Stimulated activated CD8-positive, alpha-beta memory T cell treated with anti-CD3 and anti-CD28 coated beads, Interleukin-15, amount 100 ng/mL, for 1 hour (primary cell): ENCODE measurements at regions not wholly inside any gene's neighbourhood (a gene's known extent, or its start where the extent isn't known, plus 50 kb on each side); places are given as distances from the start of the nearest gene placed in this dataset.

Source experiments
- DNase-seq: peaks from one replicate; pipeline ENCODE4 v3.0.0-alpha.2; 2020; ENCODE audit warnings: low read depth

DNA sequence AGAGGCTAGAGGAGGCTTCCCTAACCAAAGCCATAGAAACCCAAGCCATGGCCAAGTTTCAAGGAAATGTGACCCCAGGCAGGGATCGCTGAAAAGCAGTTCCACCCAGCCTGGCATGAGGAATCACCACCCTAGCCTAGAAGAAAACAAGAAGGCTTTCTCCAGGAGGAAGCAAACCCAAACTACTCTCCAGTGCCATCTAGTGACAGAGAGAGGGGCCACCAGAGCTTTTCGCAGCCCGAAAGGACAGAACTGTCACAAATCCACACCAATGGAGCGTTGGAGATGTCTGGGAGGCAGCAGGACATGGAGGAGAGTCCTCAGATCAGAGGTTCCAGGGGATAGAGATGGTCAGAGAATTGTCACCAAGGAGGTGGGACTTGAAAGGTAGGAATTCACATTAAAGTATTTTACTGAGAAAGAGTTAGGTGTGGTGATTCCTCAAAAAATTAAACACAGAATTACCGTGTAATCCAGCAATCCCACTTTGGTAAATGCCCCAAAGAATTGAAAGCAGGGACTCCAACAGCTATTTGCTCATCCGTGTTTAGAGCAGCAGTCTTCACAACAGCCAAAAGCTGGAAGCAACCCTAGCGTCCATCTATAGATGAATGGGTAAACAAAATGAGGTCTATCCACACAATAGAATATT is 67.3 kb upstream of the NUP50 start:
- peak; percentile 20 for DNase-seq

DNA sequence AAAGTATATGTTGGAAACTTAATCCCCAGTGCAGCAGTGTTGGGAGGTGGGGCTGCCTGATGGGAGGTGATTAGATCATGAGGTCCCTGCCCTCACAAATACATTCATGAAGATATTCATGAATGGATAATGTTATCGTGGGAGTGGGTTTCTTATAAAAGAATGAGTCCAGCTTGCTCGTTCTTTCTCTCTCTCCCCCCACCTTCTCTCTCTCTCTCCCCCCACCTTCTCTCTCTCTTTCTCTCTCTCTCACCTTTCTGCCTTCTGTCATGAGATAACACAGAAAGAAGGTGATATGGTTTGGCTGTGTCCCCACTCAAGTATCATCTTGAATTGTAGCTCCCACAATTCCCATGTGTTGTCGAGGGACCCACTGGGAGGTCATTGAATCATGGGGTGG is 66.7 kb upstream of the NUP50 start:
- no peak for DNase-seq

- no peak for DNase-seq
These were observed 65.7 kb upstream of the NUP50 start for GRCh38 chr22:45098056-45098455.

DNA sequence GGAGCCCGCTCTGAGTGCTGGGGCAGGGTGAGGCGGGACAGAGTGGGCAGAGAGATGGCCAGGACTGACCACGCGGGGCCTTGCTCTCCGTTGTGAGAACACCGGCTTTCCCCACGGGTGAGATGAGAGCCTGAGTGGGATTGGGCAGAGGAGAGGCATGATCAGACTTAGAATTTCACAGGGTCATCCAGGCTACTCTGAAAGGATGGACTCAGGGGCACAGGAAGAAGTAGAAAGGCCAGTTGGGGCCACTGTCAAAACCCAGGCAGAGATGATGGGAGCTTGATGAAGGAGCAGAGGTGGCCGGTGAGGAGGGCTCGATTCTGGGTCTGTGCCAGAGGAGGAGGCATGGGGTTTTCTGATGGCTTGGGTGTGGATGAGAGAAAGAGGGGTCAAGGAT is 63.8 kb upstream of the NUP50 start:
- no peak for DNase-seq

- DNase-seq = no peak
These were observed 62.1 kb upstream of the NUP50 start for GRCh38 chr22:45101515-45102227.

GRCh38 chr22:45102896-45103420 is 60.8 kb upstream of the NUP50 start:
- no peak for DNase-seq

GRCh38 chr22:45103756-45104155 is 60.0 kb upstream of the NUP50 start:
- no peak for DNase-seq

- no peak for DNase-seq
These were observed 59.4 kb upstream of the NUP50 start for GRCh38 chr22:45104313-45104712.

DNA sequence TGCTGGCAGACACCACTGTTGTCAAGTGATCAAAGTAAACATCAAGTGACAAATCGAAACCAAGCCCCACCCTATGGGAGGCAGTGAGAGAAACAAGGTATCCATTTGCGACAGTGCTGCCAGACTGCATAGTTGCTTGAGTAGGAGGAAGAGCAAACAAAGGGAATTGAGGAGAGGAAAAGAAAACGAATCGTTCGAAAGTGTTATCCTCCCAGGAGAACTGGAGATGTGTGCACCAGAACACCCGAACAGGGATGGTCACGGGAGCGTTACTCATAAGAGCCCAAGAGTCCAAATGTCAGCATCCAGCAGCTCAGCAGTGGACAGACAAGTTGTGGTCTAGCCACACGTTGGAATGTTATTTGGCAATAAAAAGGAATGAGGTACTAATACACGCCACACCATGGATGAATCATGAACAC is 58.4 kb upstream of the NUP50 start:
- no peak for DNase-seq

- DNase-seq = no peak
These were observed 56.1 kb upstream of the NUP50 start for GRCh38 chr22:45107671-45108070.

DNA sequence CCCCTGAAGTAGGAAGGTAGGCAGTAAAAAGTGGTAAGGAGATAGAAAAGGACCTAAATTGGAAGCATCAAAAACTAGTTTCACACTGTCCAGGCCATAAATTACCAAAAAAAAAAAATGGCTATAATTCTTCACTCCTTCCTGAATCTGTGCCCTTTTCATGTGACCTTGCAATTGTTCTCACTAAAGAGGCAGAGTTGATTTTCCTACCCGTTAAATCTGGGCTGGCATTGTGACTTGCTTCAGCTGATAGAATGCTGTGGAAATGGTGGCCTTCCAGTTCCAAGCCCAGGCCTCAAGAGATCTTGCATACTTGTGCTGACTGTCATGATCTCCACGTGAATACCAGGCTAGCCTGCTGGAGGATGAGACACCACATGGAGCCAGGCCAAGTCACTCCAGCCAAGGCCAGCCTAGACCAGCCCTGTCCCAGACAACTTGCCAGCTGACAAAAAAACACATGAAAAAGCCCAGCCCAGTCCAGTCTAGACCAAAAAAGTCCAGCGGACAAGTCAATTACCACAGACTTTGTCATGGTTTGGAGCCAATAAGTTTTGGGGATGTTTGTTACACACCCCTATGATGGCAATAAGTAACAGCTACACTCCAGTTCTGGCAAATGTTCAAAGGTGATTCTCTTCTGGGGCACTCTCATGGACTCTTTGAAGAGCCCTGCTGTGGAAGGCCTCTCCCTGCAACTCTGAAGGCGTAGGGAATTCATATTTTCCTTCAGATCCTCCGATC is 51.4 kb upstream of the NUP50 start:
- no peak for DNase-seq
